ENCODE measurements at regions not wholly inside any gene's neighbourhood (a gene's known extent, or its start where the extent isn't known, plus 50 kb on each side); places are given as distances from the start of the nearest gene placed in this dataset.

GRCh38 chr5:155367841-155368240, 354.3 kb downstream of the KIF4B start:
- TF ChIP-seq, protein P1, sequence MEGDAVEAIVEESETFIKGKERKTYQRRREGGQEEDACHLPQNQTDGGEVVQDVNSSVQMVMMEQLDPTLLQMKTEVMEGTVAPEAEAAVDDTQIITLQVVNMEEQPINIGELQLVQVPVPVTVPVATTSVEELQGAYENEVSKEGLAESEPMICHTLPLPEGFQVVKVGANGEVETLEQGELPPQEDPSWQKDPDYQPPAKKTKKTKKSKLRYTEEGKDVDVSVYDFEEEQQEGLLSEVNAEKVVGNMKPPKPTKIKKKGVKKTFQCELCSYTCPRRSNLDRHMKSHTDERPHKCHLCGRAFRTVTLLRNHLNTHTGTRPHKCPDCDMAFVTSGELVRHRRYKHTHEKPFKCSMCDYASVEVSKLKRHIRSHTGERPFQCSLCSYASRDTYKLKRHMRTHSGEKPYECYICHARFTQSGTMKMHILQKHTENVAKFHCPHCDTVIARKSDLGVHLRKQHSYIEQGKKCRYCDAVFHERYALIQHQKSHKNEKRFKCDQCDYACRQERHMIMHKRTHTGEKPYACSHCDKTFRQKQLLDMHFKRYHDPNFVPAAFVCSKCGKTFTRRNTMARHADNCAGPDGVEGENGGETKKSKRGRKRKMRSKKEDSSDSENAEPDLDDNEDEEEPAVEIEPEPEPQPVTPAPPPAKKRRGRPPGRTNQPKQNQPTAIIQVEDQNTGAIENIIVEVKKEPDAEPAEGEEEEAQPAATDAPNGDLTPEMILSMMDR (IDR thresholded peaks at IDR 0.05): no peak
- no peak for TF ChIP-seq POLR2A (IDR thresholded peaks at IDR 0.05)
